ENCODE measurements at regions not wholly inside any gene's neighbourhood (a gene's known extent, or its start where the extent isn't known, plus 50 kb on each side); places are given as distances from the start of the nearest gene placed in this dataset.

GRCh38 chr1:58367217-58367616 is 179.3 kb downstream of the OMA1 start:
- DNase-seq = no peak

- no peak for DNase-seq
These were observed 181.2 kb downstream of the OMA1 start for GRCh38 chr1:58365328-58365727.

GRCh38 chr1:58363585-58363984 is 182.9 kb downstream of the OMA1 start:
- DNase-seq = no peak

- DNase-seq = no peak
These were observed 185.4 kb downstream of the OMA1 start for GRCh38 chr1:58361134-58361533.

GRCh38 chr1:58358346-58358745 is 188.2 kb downstream of the OMA1 start:
- peak; percentile 8 for DNase-seq

- no peak for DNase-seq
These were observed 190.1 kb downstream of the OMA1 start for GRCh38 chr1:58356402-58356801.

GRCh38 chr1:58353168-58353567 is 193.4 kb downstream of the OMA1 start:
- DNase-seq = no peak

GRCh38 chr1:58352476-58353092 is 193.9 kb downstream of the OMA1 start:
- no peak for DNase-seq

GRCh38 chr1:58346036-58346355 is 200.5 kb downstream of the OMA1 start:
- no peak for DNase-seq

- DNase-seq = no peak
These were observed 201.1 kb downstream of the OMA1 start for GRCh38 chr1:58345215-58346035.

- no peak for DNase-seq
These were observed 206.3 kb downstream of the OMA1 start for GRCh38 chr1:58340185-58340584.

- DNase-seq = no peak
These were observed 208.4 kb downstream of the OMA1 start for GRCh38 chr1:58338081-58338480.

GRCh38 chr1:58333511-58333910 is 213.0 kb downstream of the OMA1 start:
- DNase-seq = no peak

GRCh38 chr1:58331156-58331555 is 215.4 kb downstream of the OMA1 start:
- no peak for DNase-seq

GRCh38 chr1:58325866-58326265 is 220.7 kb downstream of the OMA1 start:
- DNase-seq = no peak

- no peak for DNase-seq
These were observed 222.0 kb downstream of the OMA1 start for GRCh38 chr1:58324558-58324957.

GRCh38 chr1:58318157-58319005 is 228.1 kb downstream of the OMA1 start:
- peak; percentile 38 for DNase-seq

- no peak for DNase-seq
These were observed 228.8 kb downstream of the OMA1 start for GRCh38 chr1:58317694-58318093.

- no peak for DNase-seq
These were observed 229.4 kb downstream of the OMA1 start for GRCh38 chr1:58317086-58317485.

- no peak for DNase-seq
These were observed 230.4 kb downstream of the OMA1 start for GRCh38 chr1:58316141-58316540.

GRCh38 chr1:58312971-58313563 is 233.5 kb downstream of the OMA1 start:
- DNase-seq = no peak

GRCh38 chr1:58312461-58312860 is 234.1 kb downstream of the OMA1 start:
- DNase-seq = no peak

GRCh38 chr1:58310881-58311280 is 235.6 kb downstream of the OMA1 start:
- DNase-seq = no peak
